H1 (cell line): ENCODE measurements at regions not wholly inside any gene's neighbourhood (a gene's known extent, or its start where the extent isn't known, plus 50 kb on each side); places are given as distances from the start of the nearest gene placed in this dataset.

ENCODE experiments used
- RBBP5 ChIP-seq: IDR thresholded peaks from 2 replicates; pipeline ENCODE4 v1.7.1; 2012; ENCODE audit warnings: low read depth, mild to moderate bottlenecking, inconsistent platforms, low read length, moderate library complexity, borderline replicate concordance
- ZNF274 ChIP-seq: IDR thresholded peaks from 2 replicates; pipeline ENCODE4 v1.7.0; 2012; ENCODE audit warnings: low read length, borderline replicate concordance; ENCODE audit errors: extremely low read depth
- TF ChIP-seq, protein P1 (sequence below): fragments of 300-600 bp; sonication (generic); IDR thresholded peaks from 2 replicates; pipeline ENCODE4 v1.7.1; 2012; ENCODE audit warnings: low read length, moderate library complexity, mild to moderate bottlenecking, inconsistent platforms; ENCODE audit not compliant: insufficient replicate concordance

GRCh38 chr17:33978889-33979288, 276.2 kb upstream of the CCL2 start (continued):
- TF ChIP-seq, protein P1, sequence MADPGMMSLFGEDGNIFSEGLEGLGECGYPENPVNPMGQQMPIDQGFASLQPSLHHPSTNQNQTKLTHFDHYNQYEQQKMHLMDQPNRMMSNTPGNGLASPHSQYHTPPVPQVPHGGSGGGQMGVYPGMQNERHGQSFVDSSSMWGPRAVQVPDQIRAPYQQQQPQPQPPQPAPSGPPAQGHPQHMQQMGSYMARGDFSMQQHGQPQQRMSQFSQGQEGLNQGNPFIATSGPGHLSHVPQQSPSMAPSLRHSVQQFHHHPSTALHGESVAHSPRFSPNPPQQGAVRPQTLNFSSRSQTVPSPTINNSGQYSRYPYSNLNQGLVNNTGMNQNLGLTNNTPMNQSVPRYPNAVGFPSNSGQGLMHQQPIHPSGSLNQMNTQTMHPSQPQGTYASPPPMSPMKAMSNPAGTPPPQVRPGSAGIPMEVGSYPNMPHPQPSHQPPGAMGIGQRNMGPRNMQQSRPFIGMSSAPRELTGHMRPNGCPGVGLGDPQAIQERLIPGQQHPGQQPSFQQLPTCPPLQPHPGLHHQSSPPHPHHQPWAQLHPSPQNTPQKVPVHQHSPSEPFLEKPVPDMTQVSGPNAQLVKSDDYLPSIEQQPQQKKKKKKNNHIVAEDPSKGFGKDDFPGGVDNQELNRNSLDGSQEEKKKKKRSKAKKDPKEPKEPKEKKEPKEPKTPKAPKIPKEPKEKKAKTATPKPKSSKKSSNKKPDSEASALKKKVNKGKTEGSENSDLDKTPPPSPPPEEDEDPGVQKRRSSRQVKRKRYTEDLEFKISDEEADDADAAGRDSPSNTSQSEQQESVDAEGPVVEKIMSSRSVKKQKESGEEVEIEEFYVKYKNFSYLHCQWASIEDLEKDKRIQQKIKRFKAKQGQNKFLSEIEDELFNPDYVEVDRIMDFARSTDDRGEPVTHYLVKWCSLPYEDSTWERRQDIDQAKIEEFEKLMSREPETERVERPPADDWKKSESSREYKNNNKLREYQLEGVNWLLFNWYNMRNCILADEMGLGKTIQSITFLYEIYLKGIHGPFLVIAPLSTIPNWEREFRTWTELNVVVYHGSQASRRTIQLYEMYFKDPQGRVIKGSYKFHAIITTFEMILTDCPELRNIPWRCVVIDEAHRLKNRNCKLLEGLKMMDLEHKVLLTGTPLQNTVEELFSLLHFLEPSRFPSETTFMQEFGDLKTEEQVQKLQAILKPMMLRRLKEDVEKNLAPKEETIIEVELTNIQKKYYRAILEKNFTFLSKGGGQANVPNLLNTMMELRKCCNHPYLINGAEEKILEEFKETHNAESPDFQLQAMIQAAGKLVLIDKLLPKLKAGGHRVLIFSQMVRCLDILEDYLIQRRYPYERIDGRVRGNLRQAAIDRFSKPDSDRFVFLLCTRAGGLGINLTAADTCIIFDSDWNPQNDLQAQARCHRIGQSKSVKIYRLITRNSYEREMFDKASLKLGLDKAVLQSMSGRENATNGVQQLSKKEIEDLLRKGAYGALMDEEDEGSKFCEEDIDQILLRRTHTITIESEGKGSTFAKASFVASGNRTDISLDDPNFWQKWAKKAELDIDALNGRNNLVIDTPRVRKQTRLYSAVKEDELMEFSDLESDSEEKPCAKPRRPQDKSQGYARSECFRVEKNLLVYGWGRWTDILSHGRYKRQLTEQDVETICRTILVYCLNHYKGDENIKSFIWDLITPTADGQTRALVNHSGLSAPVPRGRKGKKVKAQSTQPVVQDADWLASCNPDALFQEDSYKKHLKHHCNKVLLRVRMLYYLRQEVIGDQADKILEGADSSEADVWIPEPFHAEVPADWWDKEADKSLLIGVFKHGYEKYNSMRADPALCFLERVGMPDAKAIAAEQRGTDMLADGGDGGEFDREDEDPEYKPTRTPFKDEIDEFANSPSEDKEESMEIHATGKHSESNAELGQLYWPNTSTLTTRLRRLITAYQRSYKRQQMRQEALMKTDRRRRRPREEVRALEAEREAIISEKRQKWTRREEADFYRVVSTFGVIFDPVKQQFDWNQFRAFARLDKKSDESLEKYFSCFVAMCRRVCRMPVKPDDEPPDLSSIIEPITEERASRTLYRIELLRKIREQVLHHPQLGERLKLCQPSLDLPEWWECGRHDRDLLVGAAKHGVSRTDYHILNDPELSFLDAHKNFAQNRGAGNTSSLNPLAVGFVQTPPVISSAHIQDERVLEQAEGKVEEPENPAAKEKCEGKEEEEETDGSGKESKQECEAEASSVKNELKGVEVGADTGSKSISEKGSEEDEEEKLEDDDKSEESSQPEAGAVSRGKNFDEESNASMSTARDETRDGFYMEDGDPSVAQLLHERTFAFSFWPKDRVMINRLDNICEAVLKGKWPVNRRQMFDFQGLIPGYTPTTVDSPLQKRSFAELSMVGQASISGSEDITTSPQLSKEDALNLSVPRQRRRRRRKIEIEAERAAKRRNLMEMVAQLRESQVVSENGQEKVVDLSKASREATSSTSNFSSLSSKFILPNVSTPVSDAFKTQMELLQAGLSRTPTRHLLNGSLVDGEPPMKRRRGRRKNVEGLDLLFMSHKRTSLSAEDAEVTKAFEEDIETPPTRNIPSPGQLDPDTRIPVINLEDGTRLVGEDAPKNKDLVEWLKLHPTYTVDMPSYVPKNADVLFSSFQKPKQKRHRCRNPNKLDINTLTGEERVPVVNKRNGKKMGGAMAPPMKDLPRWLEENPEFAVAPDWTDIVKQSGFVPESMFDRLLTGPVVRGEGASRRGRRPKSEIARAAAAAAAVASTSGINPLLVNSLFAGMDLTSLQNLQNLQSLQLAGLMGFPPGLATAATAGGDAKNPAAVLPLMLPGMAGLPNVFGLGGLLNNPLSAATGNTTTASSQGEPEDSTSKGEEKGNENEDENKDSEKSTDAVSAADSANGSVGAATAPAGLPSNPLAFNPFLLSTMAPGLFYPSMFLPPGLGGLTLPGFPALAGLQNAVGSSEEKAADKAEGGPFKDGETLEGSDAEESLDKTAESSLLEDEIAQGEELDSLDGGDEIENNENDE: no peak
- no peak for TF ChIP-seq RBBP5
- no peak for TF ChIP-seq ZNF274
